ENCODE measurements at regions not wholly inside any gene's neighbourhood (a gene's known extent, or its start where the extent isn't known, plus 50 kb on each side); places are given as distances from the start of the nearest gene placed in this dataset.

DNA sequence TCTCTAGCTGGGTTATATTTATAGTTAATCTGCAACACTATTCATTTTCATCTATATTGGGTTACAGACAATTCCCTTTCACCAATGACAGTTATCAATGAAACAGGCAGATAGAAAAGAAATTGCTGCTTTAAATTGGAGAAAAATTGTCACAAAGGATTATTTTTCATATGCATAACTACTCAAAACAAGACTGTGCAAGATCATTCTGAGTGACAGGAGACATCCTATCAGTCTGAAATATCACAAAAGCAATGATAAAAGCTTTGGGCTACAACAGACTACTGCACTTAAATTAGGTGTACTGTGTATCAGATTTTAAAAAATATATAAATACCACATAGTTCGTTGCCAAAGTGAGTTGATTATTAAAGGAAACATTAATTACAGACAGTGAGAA, 722.6 kb downstream of the ARAP2 start:
- Histone ChIP-seq H3K27me3 (ENCODE audit: insufficient read depth, low read length) (no peaks in the 10 kb centered on the region), H2BK20ac (ENCODE audit: low read depth, low read length, poor library complexity, severe bottlenecking) (no peak overlapping the region), H3K9me3 (ENCODE audit: control insufficient read depth, low read depth, low read length) (no peaks in the 10 kb centered on the region), H3K18ac (ENCODE audit: insufficient read length, low read depth, low read length) (no peak overlapping the region), H4K8ac (replicated peaks; ENCODE audit: insufficient read length, low read depth, low read length) (no peak overlapping the region), H4K20me1 (ENCODE audit: control insufficient read depth, insufficient read depth, insufficient read length) (no peaks in the 10 kb centered on the region), H2BK15ac (ENCODE audit: low read depth, low read length) (no peak overlapping the region), H3K56ac (ENCODE audit: insufficient read length, low read depth, low read length) (no peak overlapping the region), H4K91ac (ENCODE audit: insufficient read length, low read depth, low read length) (no peak overlapping the region), H3K4me1 (ENCODE audit: insufficient read depth, low read length) (no peaks in the 10 kb centered on the region; the same call in 1 of the 2 replicates), H3K14ac (ENCODE audit: insufficient read depth, low read length) (no peak overlapping the region), H4K5ac (ENCODE audit: insufficient read length, low read depth, low read length) (no peak overlapping the region), H2BK5ac (ENCODE audit: insufficient read length, low read length) (no peak overlapping the region), H3K23ac (ENCODE audit: insufficient read length, low read depth, low read length) (no peak overlapping the region), H3K9ac (ENCODE audit: extremely low read depth, insufficient read length, low read length) (no peak overlapping the region), H2BK12ac (ENCODE audit: insufficient read length, low read depth, low read length) (no peak overlapping the region), H3K4me2 (ENCODE audit: insufficient read depth, insufficient read length, low read length) (no peak overlapping the region), H3K23me2 (ENCODE audit: insufficient read length, low read depth, low read length, poor library complexity, severe bottlenecking) (no peaks in the 10 kb centered on the region), H3K79me2 (ENCODE audit: insufficient read depth, low read length) (no peaks in the 10 kb centered on the region), H2AK5ac (ENCODE audit: insufficient read length, low read length) (no peak overlapping the region), H2AFZ (ENCODE audit: low read length) (no peak overlapping the region), H3T11ph (ENCODE audit: low read length) (no peak overlapping the region), H3K79me1 (ENCODE audit: insufficient read depth, low read depth, low read length, poor library complexity, severe bottlenecking) (no peaks in the 10 kb centered on the region), H3K27ac (ENCODE audit: insufficient read length, low read depth, low read length) (no peak overlapping the region), H3K4ac (ENCODE audit: low read depth, low read length) (no peak overlapping the region), H2BK120ac (ENCODE audit: low read depth, low read length, poor library complexity, severe bottlenecking) (no peak overlapping the region)
- peaks cover 17 to 22% of the 10 kb centered on the region in 2 experiments for H3K4me1 Mint-ChIP-seq
- TF ChIP-seq, protein P1, sequence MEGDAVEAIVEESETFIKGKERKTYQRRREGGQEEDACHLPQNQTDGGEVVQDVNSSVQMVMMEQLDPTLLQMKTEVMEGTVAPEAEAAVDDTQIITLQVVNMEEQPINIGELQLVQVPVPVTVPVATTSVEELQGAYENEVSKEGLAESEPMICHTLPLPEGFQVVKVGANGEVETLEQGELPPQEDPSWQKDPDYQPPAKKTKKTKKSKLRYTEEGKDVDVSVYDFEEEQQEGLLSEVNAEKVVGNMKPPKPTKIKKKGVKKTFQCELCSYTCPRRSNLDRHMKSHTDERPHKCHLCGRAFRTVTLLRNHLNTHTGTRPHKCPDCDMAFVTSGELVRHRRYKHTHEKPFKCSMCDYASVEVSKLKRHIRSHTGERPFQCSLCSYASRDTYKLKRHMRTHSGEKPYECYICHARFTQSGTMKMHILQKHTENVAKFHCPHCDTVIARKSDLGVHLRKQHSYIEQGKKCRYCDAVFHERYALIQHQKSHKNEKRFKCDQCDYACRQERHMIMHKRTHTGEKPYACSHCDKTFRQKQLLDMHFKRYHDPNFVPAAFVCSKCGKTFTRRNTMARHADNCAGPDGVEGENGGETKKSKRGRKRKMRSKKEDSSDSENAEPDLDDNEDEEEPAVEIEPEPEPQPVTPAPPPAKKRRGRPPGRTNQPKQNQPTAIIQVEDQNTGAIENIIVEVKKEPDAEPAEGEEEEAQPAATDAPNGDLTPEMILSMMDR (conservative IDR thresholded peaks at IDR 0.05): no peak
- DNase-seq: no peak
- H3K4me3 Mint-ChIP-seq: no peak overlapping the region
- H3K27me3 Mint-ChIP-seq (ENCODE audit: low read depth): no peaks in the 10 kb centered on the region
- H3K9me3 Mint-ChIP-seq: peaks cover 0 to 2% of the 10 kb centered on the region in 2 experiments; a peak in 2 of 5 replicates
- H3K27ac Mint-ChIP-seq: no peak overlapping the region
- H3K36me3 Mint-ChIP-seq (ENCODE audit: insufficient read depth in 1 of 3, low read depth in 3 of 3): peaks cover 0 to 11% (median 2%) of the 10 kb centered on the region in 3 experiments; a peak in 3 of 7 replicates
- no CpG with 5 or more reads among the region's 1 CpG for WGBS (ENCODE audit: extremely low coverage, insufficient read length, low lambda C conversion rate)

Data from H9 (cell line).